OCI-LY1 (cell line): ENCODE measurements at regions not wholly inside any gene's neighbourhood (a gene's known extent, or its start where the extent isn't known, plus 50 kb on each side); places are given as distances from the start of the nearest gene placed in this dataset.

Source experiments
- CTCF ChIP-seq: fragments of 200-600 bp; sonication (generic), shearing (Covaris generic); IDR thresholded peaks from 2 replicates; pipeline ENCODE4 v1.5.1; 2017; ENCODE audit warnings: mild to moderate bottlenecking, antibody characterized with exemption, low read length, moderate library complexity, mixed read lengths
- EZH2 ChIP-seq: fragments of 200-600 bp; sonication (generic), shearing (Covaris generic); IDR thresholded peaks from 2 replicates; pipeline ENCODE4 v1.8.0; 2017; ENCODE audit warnings: borderline replicate concordance, mixed run types, mild to moderate bottlenecking, antibody characterized with exemption, low read length, moderate library complexity, mixed read lengths

GRCh38 chr16:5526826-5527225, 429.2 kb upstream of the EEF2KMT start:
- no peak for TF ChIP-seq CTCF
- TF ChIP-seq EZH2, result no peak
